ENCODE measurements at regions not wholly inside any gene's neighbourhood (a gene's known extent, or its start where the extent isn't known, plus 50 kb on each side); places are given as distances from the start of the nearest gene placed in this dataset.

DNA sequence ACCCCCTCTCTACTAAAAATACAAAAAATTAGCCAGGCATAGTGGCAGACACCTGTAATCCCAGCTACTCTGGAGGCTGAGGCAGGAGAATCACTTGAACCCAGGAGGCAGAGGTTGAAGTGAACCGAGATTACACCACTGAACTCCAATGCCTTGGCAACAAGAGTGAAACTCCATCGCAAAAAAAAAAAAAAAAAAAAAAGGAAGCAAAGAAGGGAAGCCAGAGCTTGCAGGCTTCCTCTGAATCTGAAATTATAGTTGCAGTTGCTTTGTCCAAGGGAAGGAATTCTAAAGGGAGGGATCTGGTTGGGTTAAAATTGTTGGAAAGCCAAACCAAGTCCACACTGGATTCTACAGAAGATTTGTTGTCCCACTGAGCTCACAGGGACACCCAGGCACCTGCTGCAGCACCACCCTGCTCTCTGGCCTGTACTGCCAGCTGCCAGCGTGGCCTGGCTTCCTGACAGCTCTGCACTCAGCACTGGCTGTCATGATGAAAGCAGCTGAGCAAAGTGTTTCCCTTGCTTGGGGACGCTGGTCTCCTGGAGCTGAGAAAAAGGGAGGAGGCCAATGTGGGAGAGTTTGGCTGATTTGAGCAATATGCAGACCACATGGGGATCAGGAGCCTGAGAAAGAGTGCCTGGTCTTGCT is 88.8 kb upstream of the HES1 start:
- TF ChIP-seq POLR2AphosphoS5 (IDR thresholded peaks at IDR 0.05), result no peak
- TF ChIP-seq RAD21 (conservative IDR thresholded peaks at IDR 0.05), result no peak
- TF ChIP-seq, protein P1, sequence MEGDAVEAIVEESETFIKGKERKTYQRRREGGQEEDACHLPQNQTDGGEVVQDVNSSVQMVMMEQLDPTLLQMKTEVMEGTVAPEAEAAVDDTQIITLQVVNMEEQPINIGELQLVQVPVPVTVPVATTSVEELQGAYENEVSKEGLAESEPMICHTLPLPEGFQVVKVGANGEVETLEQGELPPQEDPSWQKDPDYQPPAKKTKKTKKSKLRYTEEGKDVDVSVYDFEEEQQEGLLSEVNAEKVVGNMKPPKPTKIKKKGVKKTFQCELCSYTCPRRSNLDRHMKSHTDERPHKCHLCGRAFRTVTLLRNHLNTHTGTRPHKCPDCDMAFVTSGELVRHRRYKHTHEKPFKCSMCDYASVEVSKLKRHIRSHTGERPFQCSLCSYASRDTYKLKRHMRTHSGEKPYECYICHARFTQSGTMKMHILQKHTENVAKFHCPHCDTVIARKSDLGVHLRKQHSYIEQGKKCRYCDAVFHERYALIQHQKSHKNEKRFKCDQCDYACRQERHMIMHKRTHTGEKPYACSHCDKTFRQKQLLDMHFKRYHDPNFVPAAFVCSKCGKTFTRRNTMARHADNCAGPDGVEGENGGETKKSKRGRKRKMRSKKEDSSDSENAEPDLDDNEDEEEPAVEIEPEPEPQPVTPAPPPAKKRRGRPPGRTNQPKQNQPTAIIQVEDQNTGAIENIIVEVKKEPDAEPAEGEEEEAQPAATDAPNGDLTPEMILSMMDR (IDR thresholded peaks at IDR 0.05; ENCODE audit: poor library complexity, severe bottlenecking), result no peak
- TF ChIP-seq EZH2 (IDR thresholded peaks at IDR 0.05; ENCODE audit: borderline replicate concordance, insufficient read depth, low read length, poor library complexity, severe bottlenecking), result no peak
- TF ChIP-seq EP300 (conservative IDR thresholded peaks at IDR 0.05; ENCODE audit: poor library complexity, severe bottlenecking), result no peak
- TF ChIP-seq TAF1 (IDR thresholded peaks at IDR 0.05; ENCODE audit: low read depth), result no peak
- no peak for TF ChIP-seq MXI1 (conservative IDR thresholded peaks at IDR 0.05; ENCODE audit: poor library complexity, severe bottlenecking)
- no peak for TF ChIP-seq SMC3 (conservative IDR thresholded peaks at IDR 0.05; ENCODE audit: poor library complexity)

All from neural cell (in vitro differentiated cells).